GM13976 (cell line): ENCODE measurements at regions not wholly inside any gene's neighbourhood (a gene's known extent, or its start where the extent isn't known, plus 50 kb on each side); places are given as distances from the start of the nearest gene placed in this dataset.

Experiments
- DNase-seq: peaks from one replicate; pipeline ENCODE4 v3.0.0; 2012; ENCODE audit warnings: low spot score
- in situ Hi-C: fragments of 300-500 bp; cut with MboI; formaldehyde crosslinking; loops from one replicate; pipeline ENCODE4 v1.12.0; 2022; ENCODE audit warnings: low sequenced_read_pairs, mixed read lengths, inconsistent platforms; ENCODE audit not compliant: unreplicated experiment
- TF ChIP-seq, protein P1 (sequence below): IDR thresholded peaks from 2 replicates; pipeline ENCODE4 v1.5.1; 2012; ENCODE audit warnings: borderline replicate concordance, mild to moderate bottlenecking; ENCODE audit not compliant: insufficient read depth; ENCODE audit errors: extremely low read depth, missing control alignments, control extremely low read depth

DNA sequence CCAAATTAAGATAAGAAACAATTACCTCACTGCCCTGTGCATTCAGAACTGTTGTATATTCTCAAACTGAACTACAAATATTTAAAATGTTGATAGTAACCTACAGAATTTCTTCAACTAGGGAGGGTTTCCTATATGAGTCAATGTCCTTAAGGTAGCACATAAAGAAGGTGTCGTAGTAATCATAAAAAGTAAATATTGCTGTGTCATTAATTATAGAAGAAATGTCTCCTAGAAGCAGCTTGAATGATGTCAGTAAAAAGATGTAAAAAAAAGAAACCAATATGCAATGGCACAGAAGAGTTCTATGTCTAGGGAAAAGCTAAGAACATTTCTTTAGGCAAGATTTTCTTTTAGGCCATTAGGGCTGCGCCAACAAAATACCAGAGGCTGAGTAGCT lies 559.6 kb upstream of the EPHA5 start:
- TF ChIP-seq, protein P1, sequence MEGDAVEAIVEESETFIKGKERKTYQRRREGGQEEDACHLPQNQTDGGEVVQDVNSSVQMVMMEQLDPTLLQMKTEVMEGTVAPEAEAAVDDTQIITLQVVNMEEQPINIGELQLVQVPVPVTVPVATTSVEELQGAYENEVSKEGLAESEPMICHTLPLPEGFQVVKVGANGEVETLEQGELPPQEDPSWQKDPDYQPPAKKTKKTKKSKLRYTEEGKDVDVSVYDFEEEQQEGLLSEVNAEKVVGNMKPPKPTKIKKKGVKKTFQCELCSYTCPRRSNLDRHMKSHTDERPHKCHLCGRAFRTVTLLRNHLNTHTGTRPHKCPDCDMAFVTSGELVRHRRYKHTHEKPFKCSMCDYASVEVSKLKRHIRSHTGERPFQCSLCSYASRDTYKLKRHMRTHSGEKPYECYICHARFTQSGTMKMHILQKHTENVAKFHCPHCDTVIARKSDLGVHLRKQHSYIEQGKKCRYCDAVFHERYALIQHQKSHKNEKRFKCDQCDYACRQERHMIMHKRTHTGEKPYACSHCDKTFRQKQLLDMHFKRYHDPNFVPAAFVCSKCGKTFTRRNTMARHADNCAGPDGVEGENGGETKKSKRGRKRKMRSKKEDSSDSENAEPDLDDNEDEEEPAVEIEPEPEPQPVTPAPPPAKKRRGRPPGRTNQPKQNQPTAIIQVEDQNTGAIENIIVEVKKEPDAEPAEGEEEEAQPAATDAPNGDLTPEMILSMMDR: no peak
- DNase-seq: no peak
- in situ Hi-C loops: no loop called here

- TF ChIP-seq, protein P1: no peak
- in situ Hi-C loops: no loop called here
Measured at GRCh38 chr4:66225539-66225938, 555.2 kb upstream of the EPHA5 start.

GRCh38 chr4:66223068-66223703 lies 552.9 kb upstream of the EPHA5 start:
- in situ Hi-C loops: no loop called here
- no peak for DNase-seq
- TF ChIP-seq, protein P1: no peak

More at GRCh38 chr4:66225539-66225938, 555.2 kb upstream of the EPHA5 start:
- no peak for DNase-seq

DNA sequence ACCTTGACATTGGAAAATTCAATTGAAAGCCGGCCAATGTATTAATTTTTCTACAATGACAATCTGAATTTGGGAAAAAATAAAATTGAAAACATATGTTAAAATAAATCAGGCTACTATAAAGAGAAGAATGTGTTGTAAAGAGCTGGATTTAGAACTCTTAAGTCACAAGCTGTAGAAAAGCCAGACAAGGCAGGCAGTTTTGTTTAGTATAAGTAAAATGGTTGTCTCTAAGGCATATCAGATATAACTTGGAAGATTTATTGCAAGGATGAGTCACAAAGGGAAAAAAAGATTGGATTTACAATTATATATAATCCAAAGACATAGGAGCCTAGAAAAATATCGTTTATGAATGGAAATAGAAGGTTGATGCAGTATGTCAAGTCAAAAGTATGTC lies 549.1 kb upstream of the EPHA5 start:
- in situ Hi-C loops: no loop called here
- no peak for DNase-seq
- TF ChIP-seq, protein P1: no peak

GRCh38 chr4:66216252-66216651 lies 546.0 kb upstream of the EPHA5 start:
- in situ Hi-C loops: no loop called here
- no peak for DNase-seq
- TF ChIP-seq, protein P1: no peak

DNA sequence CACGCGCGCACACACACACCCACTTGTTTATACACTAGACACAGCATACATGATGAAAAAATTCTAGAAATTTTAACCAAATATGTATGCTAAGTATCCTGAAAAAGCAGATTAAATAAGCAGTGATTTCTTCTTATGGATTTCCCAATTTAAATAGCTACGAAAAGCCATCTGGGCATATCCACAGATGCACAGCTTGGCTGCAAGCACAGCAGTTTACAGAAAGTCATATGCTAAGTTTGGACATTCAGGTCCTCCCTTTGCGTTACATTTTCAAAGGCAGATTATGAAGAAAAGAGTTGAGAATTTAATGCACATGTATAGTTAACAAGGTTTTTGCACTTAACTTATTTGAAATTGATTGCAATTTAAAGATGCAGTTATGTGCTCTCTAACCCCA lies 542.2 kb upstream of the EPHA5 start:
- in situ Hi-C loops: no loop called here
- DNase-seq: no peak
- TF ChIP-seq, protein P1: no peak
